ENCODE measurements at regions not wholly inside any gene's neighbourhood (a gene's known extent, or its start where the extent isn't known, plus 50 kb on each side); places are given as distances from the start of the nearest gene placed in this dataset.
"Not testable (repeated sequence)": the region's sequence is repeated elsewhere in the genome, so short reads cannot be mapped to it uniquely, and the experiment has no call there.

DNA sequence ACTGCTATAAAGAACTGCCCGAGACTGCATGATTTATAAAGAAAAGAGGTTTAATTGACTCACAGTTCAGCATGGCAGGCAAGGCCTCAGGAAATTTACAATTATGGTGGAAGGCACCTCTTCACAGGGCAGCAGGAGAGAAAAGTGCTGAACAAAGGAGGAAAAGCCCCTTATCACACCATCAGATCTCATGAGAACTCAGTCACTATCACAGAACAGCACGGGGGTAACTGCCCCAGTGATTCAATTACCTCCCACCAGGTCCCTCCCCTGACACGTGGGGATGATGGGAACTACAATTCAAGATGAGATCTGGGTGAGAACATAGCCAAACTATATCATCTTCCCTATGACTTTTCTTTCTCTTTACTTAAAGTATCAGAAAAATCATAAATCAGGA is 104.0 kb upstream of the SYN3 start:
- no peak for TF ChIP-seq POLR2A (IDR thresholded peaks at IDR 0.05)
- TF ChIP-seq, protein P1, sequence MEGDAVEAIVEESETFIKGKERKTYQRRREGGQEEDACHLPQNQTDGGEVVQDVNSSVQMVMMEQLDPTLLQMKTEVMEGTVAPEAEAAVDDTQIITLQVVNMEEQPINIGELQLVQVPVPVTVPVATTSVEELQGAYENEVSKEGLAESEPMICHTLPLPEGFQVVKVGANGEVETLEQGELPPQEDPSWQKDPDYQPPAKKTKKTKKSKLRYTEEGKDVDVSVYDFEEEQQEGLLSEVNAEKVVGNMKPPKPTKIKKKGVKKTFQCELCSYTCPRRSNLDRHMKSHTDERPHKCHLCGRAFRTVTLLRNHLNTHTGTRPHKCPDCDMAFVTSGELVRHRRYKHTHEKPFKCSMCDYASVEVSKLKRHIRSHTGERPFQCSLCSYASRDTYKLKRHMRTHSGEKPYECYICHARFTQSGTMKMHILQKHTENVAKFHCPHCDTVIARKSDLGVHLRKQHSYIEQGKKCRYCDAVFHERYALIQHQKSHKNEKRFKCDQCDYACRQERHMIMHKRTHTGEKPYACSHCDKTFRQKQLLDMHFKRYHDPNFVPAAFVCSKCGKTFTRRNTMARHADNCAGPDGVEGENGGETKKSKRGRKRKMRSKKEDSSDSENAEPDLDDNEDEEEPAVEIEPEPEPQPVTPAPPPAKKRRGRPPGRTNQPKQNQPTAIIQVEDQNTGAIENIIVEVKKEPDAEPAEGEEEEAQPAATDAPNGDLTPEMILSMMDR (IDR thresholded peaks at IDR 0.05), result no peak
- H3K9me3 ChIP-seq (replicated peaks in 1 of 3), result no peaks in the 10 kb centered on the region
- no peaks in the 10 kb centered on the region for H3K36me3 ChIP-seq (replicated peaks in 1 of 2)
- no peak overlapping the region for H3K4me3 ChIP-seq
- intact Hi-C loops (cut with DNase I), result no loop called here
- no peaks in the 10 kb centered on the region for H3K4me1 ChIP-seq (replicated peaks in 1 of 2)
- no peak for DNase-seq
- whole genome bisulfite sequencing, 4 donors, result 41 to 49% (median 44%) methylated on average over 3 of the region's 3 CpGs
- H3K27me3 ChIP-seq, result peaks cover 4% of the 10 kb centered on the region
- no peak overlapping the region for H3K27ac ChIP-seq

DNA sequence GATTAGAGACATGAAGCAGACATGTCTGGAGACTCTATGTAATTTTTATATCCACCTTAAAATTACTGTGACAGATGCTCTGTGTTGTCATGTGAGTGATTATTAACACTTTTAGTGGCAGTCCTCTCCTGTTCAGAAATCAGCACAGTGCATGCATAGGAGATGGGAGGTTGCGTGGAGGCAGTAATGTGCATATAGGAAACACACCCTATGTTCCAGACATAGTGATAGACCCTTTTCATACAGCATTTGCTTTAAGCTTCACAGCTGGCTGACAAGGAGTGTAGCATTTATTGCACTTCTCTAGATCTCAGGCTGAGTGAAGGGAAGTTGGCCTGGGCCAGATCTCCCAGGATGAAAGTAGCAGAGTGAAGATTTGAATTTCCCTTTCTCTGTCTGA is 102.3 kb upstream of the SYN3 start:
- H3K36me3 ChIP-seq (replicated peaks in 1 of 2), result no peaks in the 10 kb centered on the region
- no peak overlapping the region for H3K4me3 ChIP-seq
- no peaks in the 10 kb centered on the region for H3K9me3 ChIP-seq (replicated peaks in 1 of 3)
- H3K4me1 ChIP-seq (replicated peaks in 1 of 2), result no peaks in the 10 kb centered on the region
- WGBS, 4 donors, result 87 to 94% (median 89%) methylated on average over 1 of the region's 1 CpG
- no peaks in the 10 kb centered on the region for H3K27me3 ChIP-seq
- DNase-seq, result no peak
- intact Hi-C loops (cut with DNase I), result no loop called here
- no peak for TF ChIP-seq POLR2A (IDR thresholded peaks at IDR 0.05)
- TF ChIP-seq, protein P1 (IDR thresholded peaks at IDR 0.05), result no peak
- no peak overlapping the region for H3K27ac ChIP-seq

DNA sequence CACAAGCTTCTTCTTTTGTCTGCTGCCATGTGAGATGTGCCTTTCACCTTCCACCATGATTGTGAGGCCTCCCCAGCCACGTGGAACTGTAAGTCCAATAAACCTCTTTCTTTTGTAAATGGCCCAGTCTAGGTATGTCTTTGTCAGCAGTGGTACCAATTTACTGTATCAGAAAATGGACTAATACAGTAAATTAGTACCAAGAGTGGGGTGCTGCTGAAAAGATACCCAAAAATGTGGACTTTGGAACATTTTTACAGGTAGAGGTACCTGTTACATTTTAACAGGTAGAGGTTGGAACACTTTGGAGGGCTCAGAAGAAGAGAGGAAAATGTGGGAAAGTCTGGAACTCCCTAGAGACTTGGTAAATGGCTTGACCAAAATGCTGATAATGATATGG is 96.8 kb upstream of the SYN3 start:
- intact Hi-C loops (cut with DNase I); H3K27me3 ChIP-seq; H3K4me1 ChIP-seq (replicated peaks in 1 of 2); DNase-seq; H3K9me3 ChIP-seq (replicated peaks in 1 of 3); H3K4me3 ChIP-seq; H3K27ac ChIP-seq; H3K36me3 ChIP-seq (replicated peaks in 1 of 2): not testable (repeated sequence)
- 38 to 59% (median 48%) methylated on average over 1 of the region's 1 CpG for whole genome bisulfite sequencing, 4 donors

DNA sequence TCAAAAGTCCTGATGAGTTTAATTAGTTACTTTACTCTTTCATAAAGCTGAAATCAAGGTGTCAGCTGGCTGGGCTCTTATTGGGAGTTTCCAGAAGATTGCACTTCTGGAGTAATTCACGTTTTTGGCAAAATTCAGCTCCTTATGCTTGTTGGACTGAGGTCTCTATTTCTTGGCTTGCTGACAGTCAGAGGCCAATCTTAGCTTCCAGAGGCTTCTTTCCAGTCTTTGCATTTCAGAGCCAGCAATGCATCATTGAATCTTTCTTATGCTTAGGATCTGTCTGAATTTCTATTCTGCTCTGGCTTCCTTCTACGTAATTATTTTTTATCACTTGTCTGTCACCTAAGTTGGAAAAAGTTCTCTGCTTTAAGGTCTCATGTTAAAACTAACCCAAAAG is 91.4 kb upstream of the SYN3 start:
- Histone ChIP-seq H3K4me3 (no peak overlapping the region), H3K4me1 (replicated peaks in 1 of 2) (no peaks in the 10 kb centered on the region), H3K9me3 (replicated peaks in 1 of 3) (no peaks in the 10 kb centered on the region), H3K27ac (no peak overlapping the region), H3K27me3 (peaks cover 4% of the 10 kb centered on the region), H3K36me3 (replicated peaks in 1 of 2) (no peaks in the 10 kb centered on the region)
- intact Hi-C loops (cut with DNase I), result no loop called here
- TF ChIP-seq, protein P1 (IDR thresholded peaks at IDR 0.05), result no peak
- TF ChIP-seq POLR2A (IDR thresholded peaks at IDR 0.05), result no peak
- WGBS, 4 donors, result 62 to 71% (median 67%) methylated on average over 2 of the region's 2 CpGs
- no peak for DNase-seq

DNA sequence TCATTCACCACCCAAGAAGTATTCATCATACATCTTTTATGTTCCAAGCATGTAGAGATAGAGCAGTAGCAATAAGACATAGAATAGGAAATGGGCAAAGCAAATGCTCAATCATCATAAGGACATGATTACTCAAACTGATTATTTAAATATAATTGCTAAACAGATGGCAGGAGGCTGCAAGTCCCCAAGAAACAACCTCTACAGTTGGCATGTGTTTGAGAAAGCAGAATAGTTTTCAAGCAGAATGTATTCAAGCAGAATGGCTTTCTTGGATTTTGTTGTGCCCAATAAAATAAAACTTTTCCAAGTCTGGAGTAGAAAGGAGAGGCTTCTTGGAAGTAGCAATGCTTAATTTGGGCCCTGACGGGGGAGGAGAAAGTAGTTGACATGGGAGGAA is 86.5 kb upstream of the SYN3 start:
- TF ChIP-seq POLR2A (IDR thresholded peaks at IDR 0.05), result no peak
- TF ChIP-seq, protein P1 (IDR thresholded peaks at IDR 0.05), result no peak
- no peak overlapping the region for H3K4me3 ChIP-seq

More for the DNA sequence above, 86.5 kb upstream of the SYN3 start:
- WGBS, 4 donors, result 59 to 71% (median 67%) methylated on average over 1 of the region's 1 CpG
- H3K4me1 ChIP-seq (replicated peaks in 1 of 2), result no peaks in the 10 kb centered on the region
- H3K27me3 ChIP-seq, result no peaks in the 10 kb centered on the region
- no peak overlapping the region for H3K27ac ChIP-seq
- H3K9me3 ChIP-seq (replicated peaks in 1 of 3), result no peaks in the 10 kb centered on the region
- DNase-seq, result no peak
- no peaks in the 10 kb centered on the region for H3K36me3 ChIP-seq (replicated peaks in 1 of 2)
- intact Hi-C loops (cut with DNase I), result no loop called here

Data from adrenal gland (tissue), 9 donors.